ENCODE measurements at regions not wholly inside any gene's neighbourhood (a gene's known extent, or its start where the extent isn't known, plus 50 kb on each side); places are given as distances from the start of the nearest gene placed in this dataset.

DNA sequence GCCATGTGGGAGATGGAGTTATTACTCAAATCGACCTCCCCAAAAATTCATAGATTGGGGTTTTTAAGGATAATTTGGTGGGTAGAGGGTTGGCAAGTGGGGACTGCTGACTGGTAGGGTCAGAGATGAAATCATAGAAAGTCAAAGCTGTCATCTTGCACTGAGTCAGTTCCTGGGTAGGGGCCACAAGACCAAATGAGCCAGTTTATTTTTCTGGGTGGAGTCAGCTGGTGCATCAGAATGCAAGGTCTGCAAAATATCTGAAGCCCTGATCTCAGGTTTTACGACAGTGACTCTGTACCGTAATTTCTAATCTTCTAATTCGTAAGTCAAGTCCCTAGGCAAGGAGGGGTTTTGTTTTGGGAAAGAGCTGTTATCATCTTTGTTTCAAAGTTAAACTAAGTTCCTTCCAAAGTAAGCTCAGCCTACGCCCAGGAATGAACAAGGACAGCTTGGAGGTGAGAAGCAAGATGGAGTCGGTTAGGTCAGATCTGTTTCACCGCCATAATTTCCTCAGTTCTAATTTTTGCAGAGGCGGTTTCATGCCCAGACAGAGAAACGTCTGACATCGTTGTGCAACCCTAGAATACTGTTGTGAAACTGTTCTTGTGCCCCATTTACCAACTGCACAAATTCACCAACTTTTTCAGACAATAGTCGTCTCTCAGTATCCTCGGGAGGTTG, 104.5 kb upstream of the SFSWAP start:
- peaks cover 28% of the 10 kb centered on the region for H3K4me1 ChIP-seq
- no peak for DNase-seq (ENCODE audit: low spot score in 2 of 2)
- no peaks in the 10 kb centered on the region for H3K36me3 ChIP-seq
- no peak overlapping the region for H3K27ac ChIP-seq
- no peak overlapping the region for H3K4me3 ChIP-seq
- WGBS, result 62% methylated on average over 12 of the region's 12 CpGs
- H3K27me3 ChIP-seq, result peaks cover 3% of the 10 kb centered on the region
- H3K9me3 ChIP-seq, result no peaks in the 10 kb centered on the region
- TF ChIP-seq, protein P1, sequence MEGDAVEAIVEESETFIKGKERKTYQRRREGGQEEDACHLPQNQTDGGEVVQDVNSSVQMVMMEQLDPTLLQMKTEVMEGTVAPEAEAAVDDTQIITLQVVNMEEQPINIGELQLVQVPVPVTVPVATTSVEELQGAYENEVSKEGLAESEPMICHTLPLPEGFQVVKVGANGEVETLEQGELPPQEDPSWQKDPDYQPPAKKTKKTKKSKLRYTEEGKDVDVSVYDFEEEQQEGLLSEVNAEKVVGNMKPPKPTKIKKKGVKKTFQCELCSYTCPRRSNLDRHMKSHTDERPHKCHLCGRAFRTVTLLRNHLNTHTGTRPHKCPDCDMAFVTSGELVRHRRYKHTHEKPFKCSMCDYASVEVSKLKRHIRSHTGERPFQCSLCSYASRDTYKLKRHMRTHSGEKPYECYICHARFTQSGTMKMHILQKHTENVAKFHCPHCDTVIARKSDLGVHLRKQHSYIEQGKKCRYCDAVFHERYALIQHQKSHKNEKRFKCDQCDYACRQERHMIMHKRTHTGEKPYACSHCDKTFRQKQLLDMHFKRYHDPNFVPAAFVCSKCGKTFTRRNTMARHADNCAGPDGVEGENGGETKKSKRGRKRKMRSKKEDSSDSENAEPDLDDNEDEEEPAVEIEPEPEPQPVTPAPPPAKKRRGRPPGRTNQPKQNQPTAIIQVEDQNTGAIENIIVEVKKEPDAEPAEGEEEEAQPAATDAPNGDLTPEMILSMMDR (IDR thresholded peaks at IDR 0.05), result no peak
- no peak for TF ChIP-seq POLR2A (IDR thresholded peaks at IDR 0.05)
- no peak for TF ChIP-seq POLR2AphosphoS5 (IDR thresholded peaks at IDR 0.05)
- no peak for TF ChIP-seq EP300 (IDR thresholded peaks at IDR 0.05)

DNA sequence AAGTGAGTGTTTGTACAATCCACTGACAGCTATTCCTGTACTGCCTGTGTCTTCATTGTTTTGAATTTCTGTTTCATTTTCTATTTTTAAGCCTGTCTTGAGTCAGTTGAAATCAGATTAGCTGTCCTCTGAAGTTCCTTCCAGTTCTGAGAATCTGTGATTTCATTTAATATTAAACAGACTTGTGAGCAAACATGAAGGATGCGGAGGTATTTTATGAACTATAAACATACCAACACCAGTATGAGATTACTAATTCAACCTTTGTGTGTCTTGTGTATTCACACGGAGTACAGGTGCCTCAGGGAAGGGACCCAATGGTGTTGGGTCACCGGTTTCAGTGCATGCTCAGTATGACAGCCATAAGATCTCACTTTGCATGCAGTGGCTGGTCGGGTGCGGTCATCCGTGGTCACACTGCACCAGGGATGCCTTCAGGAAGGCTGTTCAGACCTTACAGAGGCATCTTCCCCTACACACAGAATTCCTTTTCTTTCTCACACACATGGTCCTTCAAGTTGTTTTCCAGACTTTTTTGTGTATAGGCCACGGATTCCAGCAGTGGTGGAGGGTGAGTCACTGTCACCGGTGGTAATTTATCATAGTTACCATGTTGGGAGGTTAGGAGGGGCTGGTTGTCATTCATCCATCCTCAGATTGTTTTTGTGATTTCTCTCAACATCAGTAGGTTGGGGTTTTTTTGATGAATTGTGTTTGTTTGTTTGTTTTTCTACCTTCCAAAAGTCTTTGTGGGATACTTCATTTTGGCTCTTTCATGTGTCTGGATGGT, 103.0 kb upstream of the SFSWAP start:
- H3K27ac ChIP-seq, result no peak overlapping the region
- 59% methylated on average over 8 of the region's 8 CpGs for WGBS

DNA sequence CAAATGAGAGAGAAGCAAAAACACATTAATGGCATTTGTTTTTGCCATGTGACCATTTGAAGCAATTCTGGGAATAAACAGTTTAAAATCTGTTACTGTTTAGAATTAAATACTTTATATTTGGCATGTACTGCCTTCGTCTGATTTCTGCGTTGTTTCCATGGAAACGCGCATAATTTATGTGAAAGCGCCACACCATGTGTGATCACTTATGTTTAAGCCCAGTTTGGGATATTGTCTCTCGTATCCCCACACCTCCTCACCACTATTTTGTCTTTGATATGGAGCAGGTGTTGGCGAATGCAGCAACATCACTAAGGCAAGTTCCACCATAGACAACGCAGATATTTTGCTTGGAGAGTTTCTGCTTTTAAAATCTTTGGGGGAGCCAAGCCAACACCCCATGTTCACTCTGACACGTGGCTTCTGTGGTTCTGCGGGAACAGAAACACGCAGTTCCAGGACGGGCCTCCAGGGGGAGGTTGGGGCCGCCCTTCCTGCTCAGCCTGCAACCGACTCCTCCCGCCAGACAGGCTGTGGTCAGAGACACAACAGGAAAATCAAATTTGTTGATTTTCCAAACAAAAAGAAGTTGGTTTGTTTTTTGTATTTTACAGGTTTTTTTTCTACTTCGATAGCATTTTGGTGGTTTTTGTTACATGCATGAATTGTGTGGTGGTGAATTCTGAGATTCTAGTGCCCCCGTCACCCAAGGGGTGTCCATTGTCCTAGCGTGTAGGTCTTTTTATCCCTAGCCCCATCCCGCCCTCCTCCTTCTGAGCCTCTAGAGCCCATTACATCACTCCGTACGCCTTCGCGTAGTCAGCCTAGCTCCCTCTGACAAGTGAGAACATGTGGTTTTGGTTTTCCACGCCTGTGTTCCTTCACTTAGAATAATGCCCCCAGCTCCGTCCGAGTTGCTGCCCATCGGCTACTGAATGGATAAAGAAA, 101.9 kb upstream of the SFSWAP start:
- Histone ChIP-seq H3K4me1 (peaks cover 28% of the 10 kb centered on the region), H3K27me3 (no peaks in the 10 kb centered on the region), H3K27ac (no peak overlapping the region), H3K9me3 (no peaks in the 10 kb centered on the region), H3K36me3 (no peaks in the 10 kb centered on the region), H3K4me3 (no peak overlapping the region)
- 21% methylated on average over 27 of the region's 27 CpGs for WGBS
- DNase-seq (ENCODE audit: low spot score in 2 of 2), result peak; percentile 82 to 89
- TF ChIP-seq POLR2AphosphoS5 (IDR thresholded peaks at IDR 0.05) (no peak), EP300 (IDR thresholded peaks at IDR 0.05) (no peak), POLR2A (IDR thresholded peaks at IDR 0.05) (no peak)
- TF ChIP-seq, protein P1 (IDR thresholded peaks at IDR 0.05), result peak; percentile 64 to 90

More for the DNA sequence above, 103.0 kb upstream of the SFSWAP start:
- Histone ChIP-seq H3K27me3 (no peaks in the 10 kb centered on the region), H3K4me3 (no peak overlapping the region), H3K9me3 (no peaks in the 10 kb centered on the region), H3K36me3 (no peaks in the 10 kb centered on the region), H3K4me1 (peaks cover 28% of the 10 kb centered on the region)
- TF ChIP-seq EP300 (IDR thresholded peaks at IDR 0.05), result no peak
- TF ChIP-seq POLR2AphosphoS5 (IDR thresholded peaks at IDR 0.05), result no peak
- TF ChIP-seq, protein P1 (IDR thresholded peaks at IDR 0.05), result no peak
- no peak for TF ChIP-seq POLR2A (IDR thresholded peaks at IDR 0.05)
- DNase-seq (ENCODE audit: low spot score in 2 of 2), result no peak

DNA sequence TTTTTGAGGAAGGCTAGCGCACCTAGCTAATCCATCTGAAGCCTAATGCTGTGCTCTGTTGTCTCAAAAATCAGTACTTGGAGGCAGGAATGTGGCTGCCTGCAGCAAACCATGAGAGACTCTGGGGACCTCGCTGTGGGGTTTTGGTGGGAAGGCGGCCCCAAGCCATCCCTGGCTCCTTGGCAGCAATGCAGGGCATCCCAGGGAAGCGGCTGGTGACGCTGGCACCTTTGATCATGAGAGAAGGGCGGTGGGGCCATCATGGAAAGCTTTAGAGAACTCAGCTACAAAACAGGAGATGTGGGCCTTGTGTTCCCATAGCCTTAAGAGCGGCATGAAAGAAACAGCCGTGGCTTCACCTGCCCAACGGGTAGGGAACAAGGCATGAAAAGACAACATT, 101.1 kb upstream of the SFSWAP start:
- TF ChIP-seq, protein P1 (IDR thresholded peaks at IDR 0.05), result no peak
- TF ChIP-seq EP300 (IDR thresholded peaks at IDR 0.05) (no peak), POLR2AphosphoS5 (IDR thresholded peaks at IDR 0.05) (no peak), POLR2A (IDR thresholded peaks at IDR 0.05) (no peak)
- Histone ChIP-seq H3K27ac (no peak overlapping the region), H3K4me3 (no peak overlapping the region), H3K4me1 (peaks cover 28% of the 10 kb centered on the region), H3K27me3 (no peaks in the 10 kb centered on the region), H3K36me3 (no peaks in the 10 kb centered on the region), H3K9me3 (no peaks in the 10 kb centered on the region)
- 86% methylated on average over 9 of the region's 9 CpGs for WGBS
- DNase-seq (ENCODE audit: low spot score in 2 of 2), result no peak

All from suprapubic skin (tissue), 4 donors.